Sigmoid colon (tissue), 4 donors: ENCODE measurements at regions not wholly inside any gene's neighbourhood (a gene's known extent, or its start where the extent isn't known, plus 50 kb on each side); places are given as distances from the start of the nearest gene placed in this dataset.

Source experiments
- CTCF ChIP-seq, 4 experiments: fragments of 450-650 bp in 3 of 4; fragments of 200-600 bp in 1 of 4; IDR thresholded peaks; one replicate each; pipeline ENCODE4 v1.5.1; 2016 to 2019; ENCODE audit warnings: antibody characterized with exemption in 4 of 4, mild to moderate bottlenecking in 3 of 4, moderate library complexity in 2 of 4
- EP300 ChIP-seq, 4 donors: sonication (generic); formaldehyde crosslinking; IDR thresholded peaks; one replicate each; pipeline ENCODE4 v1.6.1; 2017; ENCODE audit warnings: antibody characterized with exemption in 4 of 4
- POLR2A ChIP-seq, 2 donors: fragments of 450-650 bp; IDR thresholded peaks; one replicate each; pipeline ENCODE4 v1.6.1; 2016; ENCODE audit warnings: antibody characterized with exemption in 2 of 2, mild to moderate bottlenecking in 2 of 2, moderate library complexity in 2 of 2
- POLR2AphosphoS5 ChIP-seq, 4 donors: sonication (generic); formaldehyde crosslinking; IDR thresholded peaks; one replicate each; pipeline ENCODE4 v1.6.1; 2017; ENCODE audit warnings: antibody characterized with exemption in 4 of 4

DNA sequence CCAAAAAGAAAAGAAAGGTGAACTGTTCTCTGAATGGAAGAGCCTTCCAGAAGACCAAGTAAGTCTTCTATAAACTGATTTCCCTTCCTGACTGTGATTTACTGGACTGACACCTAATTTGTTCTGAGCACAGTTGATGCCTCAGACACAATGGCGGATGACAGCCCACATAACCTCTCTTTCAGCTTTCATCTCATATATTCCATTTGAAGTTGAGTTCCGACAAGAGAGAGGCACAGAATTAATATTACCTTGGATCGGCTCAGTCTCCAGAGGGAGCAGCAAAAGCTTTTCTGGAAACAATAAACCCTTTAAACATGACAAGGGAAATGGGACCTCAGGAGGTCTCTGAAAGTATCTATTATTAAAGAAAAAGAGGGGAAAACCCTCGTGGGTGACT is 638.7 kb upstream of the SETBP1 start:
- TF ChIP-seq CTCF (IDR thresholded peaks at IDR 0.05) (no peak), POLR2A (IDR thresholded peaks at IDR 0.05) (no peak), POLR2AphosphoS5 (IDR thresholded peaks at IDR 0.05) (no peak), EP300 (IDR thresholded peaks at IDR 0.05) (no peak)
